ENCODE measurements at regions not wholly inside any gene's neighbourhood (a gene's known extent, or its start where the extent isn't known, plus 50 kb on each side); places are given as distances from the start of the nearest gene placed in this dataset.

DNA sequence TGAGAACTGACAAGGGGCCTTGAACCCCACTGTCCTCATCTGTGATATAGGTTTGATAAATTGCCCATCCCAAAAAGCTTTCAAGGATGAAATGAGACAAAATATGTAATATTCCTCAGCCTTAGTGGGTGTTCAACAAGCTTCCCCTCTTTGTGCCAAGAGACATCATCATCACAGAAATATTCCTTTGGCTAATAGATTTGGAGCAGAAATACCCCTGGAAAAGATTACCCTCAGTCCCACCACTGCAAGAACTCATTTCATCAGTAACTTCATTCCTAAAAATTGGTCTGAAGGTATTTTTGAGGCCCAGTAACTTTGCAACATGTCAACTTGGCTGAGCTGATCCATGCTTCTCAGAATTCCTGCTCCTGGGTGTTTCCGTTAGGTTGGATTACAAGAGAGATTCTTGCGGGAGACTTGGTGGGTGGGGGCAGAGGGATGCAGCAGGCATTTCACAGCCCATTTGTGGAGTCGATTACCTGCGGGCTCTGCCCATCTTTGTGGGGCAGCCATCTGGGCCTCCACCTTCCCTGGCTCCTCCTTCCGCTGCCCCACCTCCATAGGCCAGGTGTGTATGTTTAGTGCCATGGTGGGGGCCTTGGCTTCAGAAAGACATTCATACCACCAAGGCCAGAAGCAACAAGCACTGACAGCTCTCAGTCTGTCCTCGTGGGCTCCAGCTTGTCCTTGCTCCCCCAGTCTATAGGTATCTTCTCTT lies 263.9 kb downstream of the GLI2 start:
- DNase-seq (ENCODE audit: low spot score in 2 of 2), result no peak
- H3K4me3 ChIP-seq, result no peak overlapping the region
- 85 to 88% methylated on average over 6 of the region's 6 CpGs for WGBS, 2 donors
- H3K27me3 ChIP-seq, result no peaks in the 10 kb centered on the region
- H3K27ac ChIP-seq, result no peak overlapping the region
- no peaks in the 10 kb centered on the region for H3K36me3 ChIP-seq
- no peaks in the 10 kb centered on the region for H3K9me3 ChIP-seq
- TF ChIP-seq POLR2A (IDR thresholded peaks at IDR 0.05), result no peak
- no peak for TF ChIP-seq EP300 (IDR thresholded peaks at IDR 0.05)
- TF ChIP-seq, protein P1, sequence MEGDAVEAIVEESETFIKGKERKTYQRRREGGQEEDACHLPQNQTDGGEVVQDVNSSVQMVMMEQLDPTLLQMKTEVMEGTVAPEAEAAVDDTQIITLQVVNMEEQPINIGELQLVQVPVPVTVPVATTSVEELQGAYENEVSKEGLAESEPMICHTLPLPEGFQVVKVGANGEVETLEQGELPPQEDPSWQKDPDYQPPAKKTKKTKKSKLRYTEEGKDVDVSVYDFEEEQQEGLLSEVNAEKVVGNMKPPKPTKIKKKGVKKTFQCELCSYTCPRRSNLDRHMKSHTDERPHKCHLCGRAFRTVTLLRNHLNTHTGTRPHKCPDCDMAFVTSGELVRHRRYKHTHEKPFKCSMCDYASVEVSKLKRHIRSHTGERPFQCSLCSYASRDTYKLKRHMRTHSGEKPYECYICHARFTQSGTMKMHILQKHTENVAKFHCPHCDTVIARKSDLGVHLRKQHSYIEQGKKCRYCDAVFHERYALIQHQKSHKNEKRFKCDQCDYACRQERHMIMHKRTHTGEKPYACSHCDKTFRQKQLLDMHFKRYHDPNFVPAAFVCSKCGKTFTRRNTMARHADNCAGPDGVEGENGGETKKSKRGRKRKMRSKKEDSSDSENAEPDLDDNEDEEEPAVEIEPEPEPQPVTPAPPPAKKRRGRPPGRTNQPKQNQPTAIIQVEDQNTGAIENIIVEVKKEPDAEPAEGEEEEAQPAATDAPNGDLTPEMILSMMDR (IDR thresholded peaks at IDR 0.05), result no peak
- no peaks in the 10 kb centered on the region for H3K4me1 ChIP-seq

DNA sequence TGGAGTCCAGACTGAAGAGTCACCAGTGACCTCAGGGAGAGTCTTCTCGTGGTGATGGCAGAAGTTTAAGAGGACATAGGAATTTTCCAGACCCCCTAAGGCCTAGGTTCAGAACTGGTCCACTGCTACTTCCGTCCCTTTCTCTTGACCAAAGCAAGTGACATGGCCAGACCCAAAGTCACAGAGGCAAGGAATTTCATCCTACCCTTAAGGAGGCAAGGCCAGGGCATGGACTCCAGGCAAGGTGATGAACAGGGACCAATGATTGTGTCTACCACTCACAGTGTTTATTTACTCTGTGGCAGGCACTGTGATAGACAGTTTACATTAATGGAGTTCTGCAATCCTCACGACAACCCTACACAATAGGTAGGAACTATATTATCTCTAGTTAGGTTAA lies 265.1 kb downstream of the GLI2 start:
- 90 to 91% methylated on average over 3 of the region's 3 CpGs for WGBS, 2 donors
- DNase-seq (ENCODE audit: low spot score in 2 of 2), result no peak
- no peaks in the 10 kb centered on the region for H3K9me3 ChIP-seq
- no peak overlapping the region for H3K4me3 ChIP-seq
- H3K36me3 ChIP-seq, result no peaks in the 10 kb centered on the region
- TF ChIP-seq, protein P1 (IDR thresholded peaks at IDR 0.05), result no peak
- TF ChIP-seq EP300 (IDR thresholded peaks at IDR 0.05), result no peak
- no peak for TF ChIP-seq POLR2A (IDR thresholded peaks at IDR 0.05)
- H3K27me3 ChIP-seq, result no peaks in the 10 kb centered on the region
- H3K27ac ChIP-seq, result no peak overlapping the region
- H3K4me1 ChIP-seq, result no peaks in the 10 kb centered on the region

DNA sequence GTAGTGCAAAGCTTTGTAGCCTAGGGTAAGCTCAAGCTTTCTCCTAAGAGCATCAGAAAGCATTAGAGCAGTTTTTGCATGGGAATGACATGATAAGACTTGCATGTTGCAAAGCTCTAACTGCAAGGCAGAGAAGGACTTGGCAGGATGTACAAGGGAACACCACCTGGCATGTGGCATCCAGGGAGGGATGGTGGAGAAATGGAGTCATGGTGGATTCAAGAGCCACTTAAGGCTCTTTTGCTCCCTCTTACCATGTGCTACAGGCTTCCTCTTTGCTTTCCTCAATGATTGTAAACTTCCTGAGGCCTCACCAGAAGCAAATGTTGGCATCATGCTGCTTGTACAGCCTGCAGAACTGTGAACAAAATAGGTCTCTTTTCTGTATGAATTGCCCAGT lies 266.0 kb downstream of the GLI2 start:
- Histone ChIP-seq H3K27ac (no peak overlapping the region), H3K9me3 (no peaks in the 10 kb centered on the region), H3K4me1 (no peaks in the 10 kb centered on the region), H3K36me3 (no peaks in the 10 kb centered on the region), H3K27me3 (no peaks in the 10 kb centered on the region), H3K4me3 (no peak overlapping the region)
- TF ChIP-seq, protein P1 (IDR thresholded peaks at IDR 0.05), result no peak
- TF ChIP-seq EP300 (IDR thresholded peaks at IDR 0.05), result no peak
- no peak for TF ChIP-seq POLR2A (IDR thresholded peaks at IDR 0.05)
- no peak for DNase-seq (ENCODE audit: low spot score in 2 of 2)

DNA sequence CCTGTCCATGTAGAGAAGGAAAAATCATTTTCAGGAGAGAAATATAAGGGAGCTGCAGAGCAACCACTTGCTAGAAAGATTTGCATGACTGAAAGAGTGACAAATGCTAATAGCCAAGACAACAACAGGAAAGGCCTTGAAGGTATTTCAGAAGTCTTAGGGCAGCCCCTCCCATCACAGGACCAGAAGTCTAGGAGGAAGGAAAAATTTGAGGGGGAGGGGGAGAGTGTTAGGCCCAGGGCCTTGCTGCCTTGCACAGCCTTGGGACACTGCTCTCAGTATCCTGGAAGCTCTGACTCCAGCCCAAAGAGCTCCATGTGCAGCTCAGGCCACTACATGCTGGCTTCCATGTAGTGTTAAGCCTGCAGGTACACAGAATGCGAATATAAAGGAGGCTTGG lies 266.9 kb downstream of the GLI2 start:
- Histone ChIP-seq H3K27ac (no peak overlapping the region), H3K4me1 (no peaks in the 10 kb centered on the region)

DNA sequence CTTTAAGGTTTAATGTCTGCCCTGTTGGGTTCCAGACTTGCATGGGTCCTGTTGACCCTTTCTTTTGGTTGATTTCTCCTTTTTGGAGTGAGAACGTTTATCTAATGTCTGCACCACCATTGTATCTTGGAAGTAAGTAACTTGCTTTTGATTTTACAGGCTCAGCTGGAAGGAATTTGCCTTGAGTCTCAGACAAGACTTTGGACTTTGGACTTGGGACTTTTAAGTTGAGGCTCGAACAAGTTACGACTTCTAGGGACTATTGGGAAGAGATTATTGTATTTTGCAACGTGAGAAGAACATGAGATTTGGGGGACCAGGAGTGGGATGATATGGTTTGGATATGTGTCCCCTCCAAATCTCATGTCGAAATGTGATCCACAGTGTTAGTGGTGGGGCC lies 267.7 kb downstream of the GLI2 start:
- H3K9me3 ChIP-seq, result no peaks in the 10 kb centered on the region
- H3K36me3 ChIP-seq, result no peaks in the 10 kb centered on the region
- no peak overlapping the region for H3K27ac ChIP-seq
- H3K27me3 ChIP-seq, result no peaks in the 10 kb centered on the region
- H3K4me1 ChIP-seq, result no peaks in the 10 kb centered on the region
- no peak overlapping the region for H3K4me3 ChIP-seq
- TF ChIP-seq POLR2A (IDR thresholded peaks at IDR 0.05), result no peak
- TF ChIP-seq EP300 (IDR thresholded peaks at IDR 0.05), result no peak
- TF ChIP-seq, protein P1 (IDR thresholded peaks at IDR 0.05), result no peak
- WGBS, 2 donors, result 86 to 92% methylated on average over 5 of the region's 5 CpGs
- no peak for DNase-seq (ENCODE audit: low spot score in 2 of 2)

More for the DNA sequence above, 266.9 kb downstream of the GLI2 start:
- WGBS, 2 donors, result 0% methylated on average over 1 of the region's 1 CpG
- TF ChIP-seq EP300 (IDR thresholded peaks at IDR 0.05) (no peak), POLR2A (IDR thresholded peaks at IDR 0.05) (no peak)
- TF ChIP-seq, protein P1 (IDR thresholded peaks at IDR 0.05), result no peak
- Histone ChIP-seq H3K9me3 (no peaks in the 10 kb centered on the region), H3K36me3 (no peaks in the 10 kb centered on the region), H3K4me3 (no peak overlapping the region), H3K27me3 (no peaks in the 10 kb centered on the region)
- DNase-seq (ENCODE audit: low spot score in 2 of 2), result no peak
